SK-N-SH treated with all-trans-retinoic acid at 6 μM for 48 hours (cell line): ENCODE measurements at regions not wholly inside any gene's neighbourhood (a gene's known extent, or its start where the extent isn't known, plus 50 kb on each side); places are given as distances from the start of the nearest gene placed in this dataset.

Source experiments
- BACH2 ChIP-seq: fragments of 250-450 bp; sonication (Bioruptor Pico); IDR thresholded peaks from 2 replicates; pipeline ENCODE4 v1.9.0; 2021; ENCODE audit warnings: mild to moderate bottlenecking, borderline replicate concordance
- CSDC2 ChIP-seq: fragments of 250-450 bp; sonication (Bioruptor Pico); IDR thresholded peaks from 2 replicates; pipeline ENCODE4 v1.5.0; 2020; ENCODE audit warnings: mild to moderate bottlenecking, moderate library complexity
- ISL1 ChIP-seq: fragments of 250-450 bp; sonication (Bioruptor Pico); IDR thresholded peaks from 2 replicates; pipeline ENCODE4 v2.1.2; 2022; ENCODE audit warnings: mild to moderate bottlenecking, moderate library complexity
- PPARA ChIP-seq: fragments of 250-450 bp; sonication (Bioruptor Pico); IDR thresholded peaks from 2 replicates; pipeline ENCODE4 v1.5.0; 2020; ENCODE audit warnings: mild to moderate bottlenecking, borderline replicate concordance
- TCF4 ChIP-seq: fragments of 250-450 bp; sonication (Bioruptor Pico); IDR thresholded peaks from 2 replicates; pipeline ENCODE4 v1.8.0; 2021; ENCODE audit warnings: mild to moderate bottlenecking, moderate library complexity, borderline replicate concordance
- ZFP3 ChIP-seq: fragments of 250-450 bp; sonication (Bioruptor Pico); IDR thresholded peaks from 2 replicates; pipeline ENCODE4 v1.5.0; 2020; ENCODE audit warnings: mild to moderate bottlenecking, moderate library complexity
- ZNF565 ChIP-seq: fragments of 450-650 bp; formaldehyde crosslinking; conservative IDR thresholded peaks from 2 replicates; pipeline ENCODE4 v1.5.0; 2020; ENCODE audit warnings: low read depth, mild to moderate bottlenecking, moderate library complexity
- ZNF70 ChIP-seq: fragments of 450-650 bp; formaldehyde crosslinking; IDR thresholded peaks from 2 replicates; pipeline ENCODE4 v1.5.0; 2020; ENCODE audit warnings: mild to moderate bottlenecking, moderate library complexity
- TF ChIP-seq, protein P1 (sequence below): fragments of 250-450 bp; sonication (Bioruptor Pico); IDR thresholded peaks from 2 replicates; pipeline ENCODE4 v1.5.1; 2021; ENCODE audit warnings: mild to moderate bottlenecking, moderate library complexity
- TF ChIP-seq, protein P2 (sequence below): fragments of 250-450 bp; sonication (Bioruptor Pico); IDR thresholded peaks from 2 replicates; pipeline ENCODE4 v1.5.1; 2020; ENCODE audit warnings: low read depth, mild to moderate bottlenecking, moderate library complexity
- TF ChIP-seq, protein P3 (sequence below): fragments of 250-450 bp; sonication (Bioruptor Pico); IDR thresholded peaks from 2 replicates; pipeline ENCODE4 v1.8.0; 2020; ENCODE audit warnings: mild to moderate bottlenecking, moderate library complexity, borderline replicate concordance
- TF ChIP-seq, protein P4 (sequence below): fragments of 250-450 bp; sonication (Bioruptor Pico); IDR thresholded peaks from 2 replicates; pipeline ENCODE4 v1.5.0; 2020; ENCODE audit warnings: mild to moderate bottlenecking, moderate library complexity

DNA sequence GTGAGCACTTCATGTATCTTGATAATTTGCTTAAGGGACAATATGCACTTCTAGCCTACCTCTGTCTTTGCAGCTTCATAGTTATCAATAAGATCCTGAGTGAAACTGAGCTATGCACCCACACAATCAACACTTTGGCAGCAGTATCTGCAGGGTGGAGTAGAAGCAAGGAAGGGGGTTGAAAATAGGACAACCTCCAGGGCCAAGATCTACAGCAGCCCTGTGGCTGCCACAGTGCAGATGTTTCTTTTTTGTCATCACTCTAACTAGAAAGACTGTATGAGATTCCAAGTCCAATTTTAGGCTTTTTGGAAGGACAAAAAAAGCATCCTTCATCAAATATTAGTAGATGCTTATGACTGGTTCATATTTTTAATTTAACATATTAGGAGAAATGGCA, 336.1 kb upstream of the CITED2 start:
- TF ChIP-seq ZFP3 (CRISPR knock-in tag) (no peak), TCF4 (CRISPR knock-in tag) (no peak), PPARA (no peak), ISL1 (CRISPR knock-in tag) (no peak), CSDC2 (no peak), BACH2 (CRISPR knock-in tag) (no peak), ZNF565 (CRISPR knock-in tag) (no peak), ZNF70 (CRISPR knock-in tag) (no peak)
- TF ChIP-seq, protein P1, sequence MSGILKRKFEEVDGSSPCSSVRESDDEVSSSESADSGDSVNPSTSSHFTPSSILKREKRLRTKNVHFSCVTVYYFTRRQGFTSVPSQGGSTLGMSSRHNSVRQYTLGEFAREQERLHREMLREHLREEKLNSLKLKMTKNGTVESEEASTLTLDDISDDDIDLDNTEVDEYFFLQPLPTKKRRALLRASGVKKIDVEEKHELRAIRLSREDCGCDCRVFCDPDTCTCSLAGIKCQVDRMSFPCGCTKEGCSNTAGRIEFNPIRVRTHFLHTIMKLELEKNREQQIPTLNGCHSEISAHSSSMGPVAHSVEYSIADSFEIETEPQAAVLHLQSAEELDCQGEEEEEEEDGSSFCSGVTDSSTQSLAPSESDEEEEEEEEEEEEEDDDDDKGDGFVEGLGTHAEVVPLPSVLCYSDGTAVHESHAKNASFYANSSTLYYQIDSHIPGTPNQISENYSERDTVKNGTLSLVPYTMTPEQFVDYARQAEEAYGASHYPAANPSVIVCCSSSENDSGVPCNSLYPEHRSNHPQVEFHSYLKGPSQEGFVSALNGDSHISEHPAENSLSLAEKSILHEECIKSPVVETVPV (CRISPR knock-in tag): no peak
- TF ChIP-seq, protein P2, sequence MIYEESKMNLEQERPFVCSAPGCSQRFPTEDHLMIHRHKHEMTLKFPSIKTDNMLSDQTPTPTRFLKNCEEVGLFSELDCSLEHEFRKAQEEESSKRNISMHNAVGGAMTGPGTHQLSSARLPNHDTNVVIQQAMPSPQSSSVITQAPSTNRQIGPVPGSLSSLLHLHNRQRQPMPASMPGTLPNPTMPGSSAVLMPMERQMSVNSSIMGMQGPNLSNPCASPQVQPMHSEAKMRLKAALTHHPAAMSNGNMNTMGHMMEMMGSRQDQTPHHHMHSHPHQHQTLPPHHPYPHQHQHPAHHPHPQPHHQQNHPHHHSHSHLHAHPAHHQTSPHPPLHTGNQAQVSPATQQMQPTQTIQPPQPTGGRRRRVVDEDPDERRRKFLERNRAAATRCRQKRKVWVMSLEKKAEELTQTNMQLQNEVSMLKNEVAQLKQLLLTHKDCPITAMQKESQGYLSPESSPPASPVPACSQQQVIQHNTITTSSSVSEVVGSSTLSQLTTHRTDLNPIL: no peak
- TF ChIP-seq, protein P3, sequence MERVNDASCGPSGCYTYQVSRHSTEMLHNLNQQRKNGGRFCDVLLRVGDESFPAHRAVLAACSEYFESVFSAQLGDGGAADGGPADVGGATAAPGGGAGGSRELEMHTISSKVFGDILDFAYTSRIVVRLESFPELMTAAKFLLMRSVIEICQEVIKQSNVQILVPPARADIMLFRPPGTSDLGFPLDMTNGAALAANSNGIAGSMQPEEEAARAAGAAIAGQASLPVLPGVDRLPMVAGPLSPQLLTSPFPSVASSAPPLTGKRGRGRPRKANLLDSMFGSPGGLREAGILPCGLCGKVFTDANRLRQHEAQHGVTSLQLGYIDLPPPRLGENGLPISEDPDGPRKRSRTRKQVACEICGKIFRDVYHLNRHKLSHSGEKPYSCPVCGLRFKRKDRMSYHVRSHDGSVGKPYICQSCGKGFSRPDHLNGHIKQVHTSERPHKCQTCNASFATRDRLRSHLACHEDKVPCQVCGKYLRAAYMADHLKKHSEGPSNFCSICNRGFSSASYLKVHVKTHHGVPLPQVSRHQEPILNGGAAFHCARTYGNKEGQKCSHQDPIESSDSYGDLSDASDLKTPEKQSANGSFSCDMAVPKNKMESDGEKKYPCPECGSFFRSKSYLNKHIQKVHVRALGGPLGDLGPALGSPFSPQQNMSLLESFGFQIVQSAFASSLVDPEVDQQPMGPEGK (CRISPR knock-in tag): no peak
- TF ChIP-seq, protein P4, sequence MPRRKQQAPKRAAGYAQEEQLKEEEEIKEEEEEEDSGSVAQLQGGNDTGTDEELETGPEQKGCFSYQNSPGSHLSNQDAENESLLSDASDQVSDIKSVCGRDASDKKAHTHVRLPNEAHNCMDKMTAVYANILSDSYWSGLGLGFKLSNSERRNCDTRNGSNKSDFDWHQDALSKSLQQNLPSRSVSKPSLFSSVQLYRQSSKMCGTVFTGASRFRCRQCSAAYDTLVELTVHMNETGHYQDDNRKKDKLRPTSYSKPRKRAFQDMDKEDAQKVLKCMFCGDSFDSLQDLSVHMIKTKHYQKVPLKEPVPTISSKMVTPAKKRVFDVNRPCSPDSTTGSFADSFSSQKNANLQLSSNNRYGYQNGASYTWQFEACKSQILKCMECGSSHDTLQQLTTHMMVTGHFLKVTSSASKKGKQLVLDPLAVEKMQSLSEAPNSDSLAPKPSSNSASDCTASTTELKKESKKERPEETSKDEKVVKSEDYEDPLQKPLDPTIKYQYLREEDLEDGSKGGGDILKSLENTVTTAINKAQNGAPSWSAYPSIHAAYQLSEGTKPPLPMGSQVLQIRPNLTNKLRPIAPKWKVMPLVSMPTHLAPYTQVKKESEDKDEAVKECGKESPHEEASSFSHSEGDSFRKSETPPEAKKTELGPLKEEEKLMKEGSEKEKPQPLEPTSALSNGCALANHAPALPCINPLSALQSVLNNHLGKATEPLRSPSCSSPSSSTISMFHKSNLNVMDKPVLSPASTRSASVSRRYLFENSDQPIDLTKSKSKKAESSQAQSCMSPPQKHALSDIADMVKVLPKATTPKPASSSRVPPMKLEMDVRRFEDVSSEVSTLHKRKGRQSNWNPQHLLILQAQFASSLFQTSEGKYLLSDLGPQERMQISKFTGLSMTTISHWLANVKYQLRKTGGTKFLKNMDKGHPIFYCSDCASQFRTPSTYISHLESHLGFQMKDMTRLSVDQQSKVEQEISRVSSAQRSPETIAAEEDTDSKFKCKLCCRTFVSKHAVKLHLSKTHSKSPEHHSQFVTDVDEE (CRISPR knock-in tag): no peak
